GM12878 (cell line): ENCODE measurements at regions not wholly inside any gene's neighbourhood (a gene's known extent, or its start where the extent isn't known, plus 50 kb on each side); places are given as distances from the start of the nearest gene placed in this dataset.

Experiments
- ATAC-seq: fragments of 200-7000 bp; cut with Tn5 transposase; 3 replicates; pipeline ENCODE4 v1.9.1; 2020; ENCODE audit warnings: mild to moderate bottlenecking, moderate library complexity
- BruUV-seq: library from RNA; stranded (reverse); fragments of 400-500 nt; replicated peaks from 2 replicates; lab custom pipeline; 2021; lab: Mats Ljungman, UMichigan
- CTCF ChIA-PET: fragments of 300-600 bp; sonication (Branson Sonifier 250); formaldehyde crosslinking; extraction: SDS; loops from one replicate; lab custom pipeline; 2021; ENCODE audit warnings: inconsistent platforms; lab: Yijun Ruan, JAX
- POLR2A ChIA-PET: fragments of 350-600 bp; formaldehyde crosslinking; extraction: SDS; loops from one replicate; lab custom pipeline; 2021; ENCODE audit warnings: inconsistent platforms; lab: Charles Lee
- RAD21 ChIA-PET: fragments of 300-600 bp; sonication (Branson Sonifier 250); formaldehyde crosslinking; loops from one replicate; lab custom pipeline; 2023; ENCODE audit warnings: antibody characterized with exemption; ENCODE audit not compliant: unreplicated experiment; lab: Charles Lee
- SMC1A ChIA-PET: fragments of 300-600 bp; sonication (Branson Sonifier 250); formaldehyde crosslinking; loops from one replicate; lab custom pipeline; 2023; ENCODE audit not compliant: unreplicated experiment, uncharacterized antibody; lab: Charles Lee
- DNase-seq: peaks from one replicate; pipeline ENCODE4 v3.0.0-alpha.2; 2011; ENCODE audit warnings: low read depth, low spot score
- FAIRE-seq: peaks from 3 replicates; lab custom pipeline; 2011; peaks lifted over from hg19 to GRCh38; lab: Jason Lieb, UNC
- H2AFZ ChIP-seq: 2 replicates; pipeline ENCODE4 v1.6.0; 2011; ENCODE audit warnings: low read depth, low read length, control low read depth; ENCODE audit not compliant: control insufficient read depth
- H3K27ac ChIP-seq: 2 replicates; pipeline ENCODE4 v1.5.1; 2011; ENCODE audit warnings: control low read depth; ENCODE audit not compliant: control insufficient read depth, insufficient read depth
- H3K27me3 ChIP-seq, 2 experiments: replicated peaks in 1 of 2; 2 replicates each; pipeline versions ENCODE4 v1.6.0 to v1.6.1; 2011; ENCODE audit warnings: low read length in 1 of 2; ENCODE audit not compliant: control insufficient read depth in 2 of 2, insufficient read depth in 2 of 2
- H3K36me3 ChIP-seq, 2 experiments: 2 replicates each; pipeline ENCODE4 v1.5.1; 2011; ENCODE audit warnings: low read length in 1 of 2; ENCODE audit not compliant: control insufficient read depth in 2 of 2, insufficient read depth in 2 of 2
- H3K4me1 ChIP-seq: 2 replicates; pipeline ENCODE4 v1.6.1; 2011; ENCODE audit warnings: mild to moderate bottlenecking, low read length, moderate library complexity, mixed read lengths; ENCODE audit not compliant: control insufficient read depth, insufficient read depth
- H3K4me2 ChIP-seq: 2 replicates; pipeline ENCODE4 v1.6.0; 2011; ENCODE audit warnings: control low read depth; ENCODE audit not compliant: control insufficient read depth, insufficient read depth
- H3K4me3 ChIP-seq: fragments of 200-600 bp; sonication (generic); 2 replicates; pipeline ENCODE4 v1.5.1; 2016
- H3K79me2 ChIP-seq: 2 replicates; pipeline ENCODE4 v1.6.0; 2011; ENCODE audit warnings: low read length; ENCODE audit not compliant: control insufficient read depth, insufficient read depth
- H3K9ac ChIP-seq: 2 replicates; pipeline ENCODE4 v1.8.0; 2011; ENCODE audit warnings: low read length, control low read depth, mixed read lengths; ENCODE audit not compliant: control insufficient read depth, insufficient read depth
- H3K9me3 ChIP-seq: replicated peaks from 3 replicates; pipeline ENCODE4 v1.5.1; 2011; ENCODE audit warnings: mild to moderate bottlenecking, low read length; ENCODE audit not compliant: control insufficient read depth, insufficient read depth
- H4K20me1 ChIP-seq: 2 replicates; pipeline ENCODE4 v1.6.0; 2011; ENCODE audit not compliant: control insufficient read depth, insufficient read depth
- CBX3 ChIP-seq: fragments of 200-600 bp; sonication (generic); IDR thresholded peaks from 2 replicates; pipeline ENCODE4 v1.6.1; 2016; ENCODE audit warnings: low read depth, borderline replicate concordance
- CBX5 ChIP-seq: sonication (generic); IDR thresholded peaks from 2 replicates; pipeline ENCODE4 v1.6.1; 2016; ENCODE audit warnings: low read depth, moderate library complexity, mild to moderate bottlenecking, inconsistent platforms
- CHD2 ChIP-seq: IDR thresholded peaks from 2 replicates; pipeline ENCODE4 v1.6.1; 2011; ENCODE audit warnings: low read depth, low read length, improper control_type of control experiment, borderline replicate concordance
- ESRRA ChIP-seq: IDR thresholded peaks from 2 replicates; pipeline ENCODE4 v1.6.1; 2012; ENCODE audit warnings: mild to moderate bottlenecking, low read length, improper control_type of control experiment
- FOS ChIP-seq: IDR thresholded peaks from 3 replicates; pipeline ENCODE4 v1.6.1; 2011; ENCODE audit warnings: borderline replicate concordance; ENCODE audit not compliant: insufficient read length; ENCODE audit errors: extremely low read depth
- NFXL1 ChIP-seq: fragments of 450-650 bp; IDR thresholded peaks from 2 replicates; pipeline ENCODE4 v1.6.1; 2017; ENCODE audit warnings: antibody characterized with exemption, mild to moderate bottlenecking, borderline replicate concordance
- POLR2A ChIP-seq: IDR thresholded peaks from 2 replicates; pipeline ENCODE4 v1.6.1; 2011; ENCODE audit warnings: low read depth, mild to moderate bottlenecking, low read length
- POLR2AphosphoS2 ChIP-seq: IDR thresholded peaks from 2 replicates; pipeline ENCODE4 v1.6.1; 2011; ENCODE audit warnings: low read depth, mild to moderate bottlenecking, low read length, improper control_type of control experiment, moderate library complexity
- RAD21 ChIP-seq: IDR thresholded peaks from 2 replicates; pipeline ENCODE4 v1.6.1; 2011; ENCODE audit warnings: mild to moderate bottlenecking, low read depth, low read length, moderate library complexity; ENCODE audit not compliant: insufficient read depth
- RAD51 ChIP-seq: fragments of 450-650 bp; IDR thresholded peaks from 2 replicates; pipeline ENCODE4 v1.6.1; 2016; ENCODE audit warnings: moderate library complexity, mild to moderate bottlenecking, inconsistent platforms
- SMAD1 ChIP-seq: fragments of 450-650 bp; IDR thresholded peaks from 2 replicates; pipeline ENCODE4 v1.6.1; 2018; ENCODE audit warnings: mild to moderate bottlenecking, low read depth; ENCODE audit not compliant: partially characterized antibody
- SREBF1 ChIP-seq: IDR thresholded peaks from 2 replicates; pipeline ENCODE4 v1.6.1; 2012; ENCODE audit warnings: mild to moderate bottlenecking, low read length
- SRF ChIP-seq, 2 experiments: IDR thresholded peaks; 2 replicates each; pipeline ENCODE4 v1.6.1; 2011; ENCODE audit warnings: low read depth in 2 of 2, low read length in 2 of 2, mild to moderate bottlenecking in 1 of 2, moderate library complexity in 1 of 2
- ZNF217 ChIP-seq: fragments of 450-650 bp; IDR thresholded peaks from 2 replicates; pipeline ENCODE4 v1.6.1; 2017; ENCODE audit warnings: antibody characterized with exemption, mild to moderate bottlenecking
- WGBS: methylation state at CpG from one replicate; pipeline ENCODE4 v1.1.6; 2016; ENCODE audit warnings: low lambda C conversion rate; ENCODE audit not compliant: insufficient replicate concordance, insufficient coverage; ENCODE audit errors: missing lambda C conversion rate; 5-methylcytosine and 5-hydroxymethylcytosine counted together
- in situ Hi-C: fragments of 300-500 bp; cut with MboI; formaldehyde crosslinking; loops from 9 replicates; pipeline ENCODE4 v1.14.3; 2018; ENCODE audit warnings: mixed read lengths
- intact Hi-C: fragments of 100-400 bp; cut with micrococcal nuclease; formaldehyde crosslinking; loops from one replicate; pipeline ENCODE4 v1.14.2; 2022; ENCODE audit not compliant: unreplicated experiment
- TF ChIP-seq, protein P1 (sequence below): fragments of 450-650 bp; IDR thresholded peaks from 2 replicates; pipeline ENCODE4 v1.6.1; 2014; ENCODE audit warnings: mild to moderate bottlenecking
- TF ChIP-seq, protein P2 (sequence below): IDR thresholded peaks from 2 replicates; pipeline ENCODE4 v1.6.1; 2012; ENCODE audit warnings: low read length, inconsistent platforms
- TF ChIP-seq, protein P3 (sequence below), 3 experiments: IDR thresholded peaks in 2 of 3; conservative IDR thresholded peaks in 1 of 3; 2 replicates each; pipeline ENCODE4 v1.5.1; 2011; ENCODE audit warnings: low read depth in 3 of 3, low read length in 3 of 3, mild to moderate bottlenecking in 3 of 3, control low read depth in 2 of 3, moderate library complexity in 2 of 3, inconsistent platforms in 1 of 3, mixed read lengths in 1 of 3; ENCODE audit not compliant: control insufficient read depth in 2 of 3, insufficient read depth in 1 of 3; ENCODE audit errors: extremely low read depth in 1 of 3
- TF ChIP-seq, protein P4 (sequence below): fragments of 450-650 bp; formaldehyde crosslinking; IDR thresholded peaks from 2 replicates; pipeline ENCODE4 v1.5.0; 2022; ENCODE audit warnings: mild to moderate bottlenecking, missing genetic modification characterization

DNA sequence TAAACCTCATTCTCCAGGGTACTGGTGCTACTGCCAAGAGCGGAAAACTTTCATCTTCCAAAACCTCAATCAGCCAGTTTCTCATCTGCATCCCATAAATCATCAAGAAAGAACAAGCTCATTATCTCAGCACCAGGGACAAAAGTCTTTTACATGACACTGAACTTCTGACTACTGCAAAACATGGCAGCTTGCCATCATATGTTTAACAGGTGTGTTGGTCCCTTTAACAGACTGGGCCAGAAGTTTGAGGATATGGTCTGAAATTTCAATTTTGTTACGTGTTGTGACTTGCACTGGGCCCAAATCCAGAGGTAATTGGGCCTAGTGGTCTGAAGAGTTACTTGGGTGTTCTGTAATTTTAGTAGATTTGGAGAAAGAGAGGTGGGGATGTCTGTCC lies 305.4 kb upstream of the SEL1L start (continued):
- TF ChIP-seq CHD2: no peak
- TF ChIP-seq RAD51: no peak

DNA sequence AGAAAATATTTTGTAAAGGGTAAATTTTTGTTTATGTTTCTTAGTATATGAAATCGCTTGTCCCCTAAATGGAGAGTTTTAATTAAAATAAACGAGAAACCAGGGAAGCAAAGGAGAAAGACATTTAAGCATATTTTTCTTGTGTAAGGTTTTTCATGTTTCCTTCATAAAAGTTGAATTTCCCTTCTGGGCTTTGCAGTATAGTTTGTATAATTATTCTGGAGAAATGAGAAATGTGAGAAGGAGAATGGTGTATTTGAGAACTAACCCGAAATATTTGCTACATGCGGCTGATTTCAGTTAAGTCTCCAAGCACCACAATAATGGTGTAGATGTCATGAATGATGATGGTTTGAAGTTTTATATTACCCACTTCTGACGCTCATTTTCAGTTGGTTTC lies 307.7 kb upstream of the SEL1L start:
- H3K9me3 ChIP-seq: no peaks in the 10 kb centered on the region
- H3K4me1 ChIP-seq: no peaks in the 10 kb centered on the region
- H2AFZ ChIP-seq: no peak overlapping the region
- ChIA-PET CTCF (no interaction called here), SMC1A (no interaction called here), POLR2A (no interaction called here), RAD21 (no interaction called here)
- H3K4me3 ChIP-seq: no peak overlapping the region
- 21% methylated on average over 5 of the region's 5 CpGs for WGBS
- H3K27ac ChIP-seq: no peak overlapping the region
- FAIRE-seq: no peak
- no peaks in the 10 kb centered on the region for H3K79me2 ChIP-seq
- intact Hi-C loops: no loop called here
- H3K9ac ChIP-seq: no peak overlapping the region
- H3K36me3 ChIP-seq: no peaks in the 10 kb centered on the region
- no peak for ATAC-seq
- DNase-seq: no peak
- no peaks in the 10 kb centered on the region for H3K27me3 ChIP-seq
- in situ Hi-C loops: no loop called here
- H3K4me2 ChIP-seq: no peak overlapping the region
- no peaks in the 10 kb centered on the region for H4K20me1 ChIP-seq
- BruUV-seq: no TSS peak
- TF ChIP-seq, protein P1, sequence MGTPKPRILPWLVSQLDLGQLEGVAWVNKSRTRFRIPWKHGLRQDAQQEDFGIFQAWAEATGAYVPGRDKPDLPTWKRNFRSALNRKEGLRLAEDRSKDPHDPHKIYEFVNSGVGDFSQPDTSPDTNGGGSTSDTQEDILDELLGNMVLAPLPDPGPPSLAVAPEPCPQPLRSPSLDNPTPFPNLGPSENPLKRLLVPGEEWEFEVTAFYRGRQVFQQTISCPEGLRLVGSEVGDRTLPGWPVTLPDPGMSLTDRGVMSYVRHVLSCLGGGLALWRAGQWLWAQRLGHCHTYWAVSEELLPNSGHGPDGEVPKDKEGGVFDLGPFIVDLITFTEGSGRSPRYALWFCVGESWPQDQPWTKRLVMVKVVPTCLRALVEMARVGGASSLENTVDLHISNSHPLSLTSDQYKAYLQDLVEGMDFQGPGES: no peak
- TF ChIP-seq RAD21 (no peak), SREBF1 (no peak), POLR2AphosphoS2 (no peak), POLR2A (no peak), ESRRA (no peak), FOS (no peak), CBX5 (no peak), SMAD1 (no peak), CBX3 (no peak), SRF (IDR thresholded peaks at IDR 0.05; ENCODE audit: low read depth in 2 of 2, low read length in 2 of 2) (no peak), NFXL1 (no peak), ZNF217 (no peak)
- TF ChIP-seq, protein P2, sequence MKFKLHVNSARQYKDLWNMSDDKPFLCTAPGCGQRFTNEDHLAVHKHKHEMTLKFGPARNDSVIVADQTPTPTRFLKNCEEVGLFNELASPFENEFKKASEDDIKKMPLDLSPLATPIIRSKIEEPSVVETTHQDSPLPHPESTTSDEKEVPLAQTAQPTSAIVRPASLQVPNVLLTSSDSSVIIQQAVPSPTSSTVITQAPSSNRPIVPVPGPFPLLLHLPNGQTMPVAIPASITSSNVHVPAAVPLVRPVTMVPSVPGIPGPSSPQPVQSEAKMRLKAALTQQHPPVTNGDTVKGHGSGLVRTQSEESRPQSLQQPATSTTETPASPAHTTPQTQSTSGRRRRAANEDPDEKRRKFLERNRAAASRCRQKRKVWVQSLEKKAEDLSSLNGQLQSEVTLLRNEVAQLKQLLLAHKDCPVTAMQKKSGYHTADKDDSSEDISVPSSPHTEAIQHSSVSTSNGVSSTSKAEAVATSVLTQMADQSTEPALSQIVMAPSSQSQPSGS: no peak
- TF ChIP-seq, protein P3, sequence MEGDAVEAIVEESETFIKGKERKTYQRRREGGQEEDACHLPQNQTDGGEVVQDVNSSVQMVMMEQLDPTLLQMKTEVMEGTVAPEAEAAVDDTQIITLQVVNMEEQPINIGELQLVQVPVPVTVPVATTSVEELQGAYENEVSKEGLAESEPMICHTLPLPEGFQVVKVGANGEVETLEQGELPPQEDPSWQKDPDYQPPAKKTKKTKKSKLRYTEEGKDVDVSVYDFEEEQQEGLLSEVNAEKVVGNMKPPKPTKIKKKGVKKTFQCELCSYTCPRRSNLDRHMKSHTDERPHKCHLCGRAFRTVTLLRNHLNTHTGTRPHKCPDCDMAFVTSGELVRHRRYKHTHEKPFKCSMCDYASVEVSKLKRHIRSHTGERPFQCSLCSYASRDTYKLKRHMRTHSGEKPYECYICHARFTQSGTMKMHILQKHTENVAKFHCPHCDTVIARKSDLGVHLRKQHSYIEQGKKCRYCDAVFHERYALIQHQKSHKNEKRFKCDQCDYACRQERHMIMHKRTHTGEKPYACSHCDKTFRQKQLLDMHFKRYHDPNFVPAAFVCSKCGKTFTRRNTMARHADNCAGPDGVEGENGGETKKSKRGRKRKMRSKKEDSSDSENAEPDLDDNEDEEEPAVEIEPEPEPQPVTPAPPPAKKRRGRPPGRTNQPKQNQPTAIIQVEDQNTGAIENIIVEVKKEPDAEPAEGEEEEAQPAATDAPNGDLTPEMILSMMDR (IDR thresholded peaks at IDR 0.05 in 2 of 3, conservative IDR thresholded peaks at IDR 0.05 in 1 of 3; ENCODE audit: control insufficient read depth in 2 of 3, extremely low read depth in 1 of 3, insufficient read depth in 1 of 3, low read depth in 3 of 3, low read length in 3 of 3): no peak
- TF ChIP-seq, protein P4, sequence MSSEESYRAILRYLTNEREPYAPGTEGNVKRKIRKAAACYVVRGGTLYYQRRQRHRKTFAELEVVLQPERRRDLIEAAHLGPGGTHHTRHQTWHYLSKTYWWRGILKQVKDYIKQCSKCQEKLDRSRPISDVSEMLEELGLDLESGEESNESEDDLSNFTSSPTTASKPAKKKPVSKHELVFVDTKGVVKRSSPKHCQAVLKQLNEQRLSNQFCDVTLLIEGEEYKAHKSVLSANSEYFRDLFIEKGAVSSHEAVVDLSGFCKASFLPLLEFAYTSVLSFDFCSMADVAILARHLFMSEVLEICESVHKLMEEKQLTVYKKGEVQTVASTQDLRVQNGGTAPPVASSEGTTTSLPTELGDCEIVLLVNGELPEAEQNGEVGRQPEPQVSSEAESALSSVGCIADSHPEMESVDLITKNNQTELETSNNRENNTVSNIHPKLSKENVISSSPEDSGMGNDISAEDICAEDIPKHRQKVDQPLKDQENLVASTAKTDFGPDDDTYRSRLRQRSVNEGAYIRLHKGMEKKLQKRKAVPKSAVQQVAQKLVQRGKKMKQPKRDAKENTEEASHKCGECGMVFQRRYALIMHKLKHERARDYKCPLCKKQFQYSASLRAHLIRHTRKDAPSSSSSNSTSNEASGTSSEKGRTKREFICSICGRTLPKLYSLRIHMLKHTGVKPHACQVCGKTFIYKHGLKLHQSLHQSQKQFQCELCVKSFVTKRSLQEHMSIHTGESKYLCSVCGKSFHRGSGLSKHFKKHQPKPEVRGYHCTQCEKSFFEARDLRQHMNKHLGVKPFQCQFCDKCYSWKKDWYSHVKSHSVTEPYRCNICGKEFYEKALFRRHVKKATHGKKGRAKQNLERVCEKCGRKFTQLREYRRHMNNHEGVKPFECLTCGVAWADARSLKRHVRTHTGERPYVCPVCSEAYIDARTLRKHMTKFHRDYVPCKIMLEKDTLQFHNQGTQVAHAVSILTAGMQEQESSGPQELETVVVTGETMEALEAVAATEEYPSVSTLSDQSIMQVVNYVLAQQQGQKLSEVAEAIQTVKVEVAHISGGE (CRISPR knock-in tag): no peak
